Caco-2 (cell line): ENCODE measurements at regions not wholly inside any gene's neighbourhood (a gene's known extent, or its start where the extent isn't known, plus 50 kb on each side); places are given as distances from the start of the nearest gene placed in this dataset.

ENCODE experiments used
- BruUV-seq: library from RNA; stranded (reverse); fragments of 400-500 nt; replicated peaks from 2 replicates; lab custom pipeline; 2021; lab: Mats Ljungman, UMichigan
- CTCF ChIA-PET: fragments of 300-600 bp; sonication (Branson Sonifier 250); formaldehyde crosslinking; loops from one replicate; lab custom pipeline; 2022; ENCODE audit warnings: antibody characterized with exemption; lab: Charles Lee
- POLR2A ChIA-PET: fragments of 300-600 bp; sonication (Branson Sonifier 250); formaldehyde crosslinking; loops from one replicate; lab custom pipeline; 2022; ENCODE audit warnings: antibody characterized with exemption; lab: Charles Lee
- DNase-seq, 2 experiments: peaks; one replicate each; pipeline versions ENCODE4 v3.0.0 to v3.0.0-alpha.2; 2020 to 2022
- H3K27me3 ChIP-seq: replicated peaks from 2 replicates; pipeline ENCODE4 v1.6.0; 2011; ENCODE audit warnings: low read length; ENCODE audit not compliant: control insufficient read depth, insufficient read depth
- H3K36me3 ChIP-seq: 2 replicates; pipeline ENCODE4 v1.5.1; 2011; ENCODE audit warnings: low read length; ENCODE audit not compliant: control insufficient read depth, insufficient read depth
- H3K4me1 ChIP-seq: fragments of 250-450 bp; sonication (Bioruptor Pico); 2 replicates; pipeline ENCODE4 v1.5.1; 2020; ENCODE audit warnings: mild to moderate bottlenecking
- H3K4me3 ChIP-seq: 2 replicates; pipeline ENCODE4 v1.5.1; 2011; ENCODE audit warnings: low read depth, mild to moderate bottlenecking, control low read depth, low read length
- H3K9me3 ChIP-seq: fragments of 250-450 bp; sonication (Bioruptor Pico); 2 replicates; pipeline ENCODE4 v1.5.1; 2020; ENCODE audit warnings: mild to moderate bottlenecking, moderate library complexity
- H3K27ac Mint-ChIP-seq: one replicate; pipeline ENCODE4 v1.8.0; 2022; ENCODE audit warnings: mixed read lengths; ENCODE audit not compliant: unreplicated experiment
- H3K27me3 Mint-ChIP-seq: one replicate; pipeline ENCODE4 v1.8.0; 2022; ENCODE audit warnings: mixed read lengths; ENCODE audit not compliant: insufficient read depth, unreplicated experiment
- H3K36me3 Mint-ChIP-seq: one replicate; pipeline ENCODE4 v1.8.0; 2022; ENCODE audit warnings: mild to moderate bottlenecking, mixed read lengths; ENCODE audit not compliant: insufficient read depth, unreplicated experiment
- H3K4me1 Mint-ChIP-seq: one replicate; pipeline ENCODE4 v1.8.0; 2022; ENCODE audit warnings: low read depth, mixed read lengths; ENCODE audit not compliant: unreplicated experiment
- H3K4me3 Mint-ChIP-seq: one replicate; pipeline ENCODE4 v1.8.0; 2022; ENCODE audit warnings: mild to moderate bottlenecking, moderate library complexity, mixed read lengths; ENCODE audit not compliant: unreplicated experiment
- H3K9me3 Mint-ChIP-seq: one replicate; pipeline ENCODE4 v1.8.0; 2022; ENCODE audit warnings: mixed read lengths; ENCODE audit not compliant: unreplicated experiment
- CTCF ChIP-seq, 2 experiments: fragments of 200-600 bp in 1 of 2; IDR thresholded peaks; 1 replicate in 1 of 2; 2 replicates in 1 of 2; pipeline versions ENCODE4 v1.5.1 to v1.8.0; 2011 to 2022; ENCODE audit warnings: antibody characterized with exemption in 1 of 2, control low read depth in 1 of 2, inconsistent platforms in 1 of 2, low read depth in 1 of 2, low read length in 1 of 2, mild to moderate bottlenecking in 1 of 2, moderate library complexity in 1 of 2; ENCODE audit not compliant: insufficient read depth in 1 of 2, severe bottlenecking in 1 of 2, unreplicated experiment in 1 of 2
- intact Hi-C: fragments of 100-400 bp; cut with micrococcal nuclease; formaldehyde crosslinking; loops from one replicate; pipeline ENCODE4 v1.10.0; 2022; ENCODE audit not compliant: unreplicated experiment

DNA sequence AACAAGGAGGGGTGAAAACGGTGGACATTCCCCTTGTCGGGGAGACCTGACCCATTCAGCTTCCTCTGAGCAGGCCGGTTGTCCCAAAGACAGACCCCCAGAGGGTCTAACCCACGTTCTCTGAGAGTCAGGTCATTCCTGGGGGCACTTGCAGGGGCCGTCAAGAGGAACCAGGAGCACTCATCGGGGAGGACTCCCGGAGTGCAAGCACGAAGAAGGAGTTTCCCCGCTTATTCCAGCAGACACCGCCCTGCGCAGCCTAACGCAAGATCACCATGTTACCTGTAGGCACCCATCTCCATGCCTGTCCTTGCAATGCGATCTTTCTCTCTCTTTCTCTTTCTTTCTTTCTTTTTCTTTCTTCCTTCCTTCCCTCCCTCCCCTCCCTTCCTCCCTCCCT is 154.2 kb downstream of the SHOX start:
- Mint-ChIP-seq H3K9me3 (peaks cover 28% of the 10 kb centered on the region), H3K36me3 (no peaks in the 10 kb centered on the region), H3K27ac (no peak overlapping the region), H3K27me3 (no peaks in the 10 kb centered on the region), H3K4me1 (no peaks in the 10 kb centered on the region), H3K4me3 (no peak overlapping the region)
- Histone ChIP-seq H3K4me1 (no peaks in the 10 kb centered on the region), H3K36me3 (no peaks in the 10 kb centered on the region), H3K27me3 (no peaks in the 10 kb centered on the region), H3K4me3 (no peak overlapping the region), H3K9me3 (no peaks in the 10 kb centered on the region)
- ChIA-PET CTCF (no interaction called here), POLR2A (no interaction called here)
- TF ChIP-seq CTCF (IDR thresholded peaks at IDR 0.05; ENCODE audit: insufficient read depth in 1 of 2, low read depth in 1 of 2, low read length in 1 of 2, severe bottlenecking in 1 of 2, unreplicated experiment in 1 of 2), result no peak
- intact Hi-C loops, result no loop called here
- no peak for DNase-seq
- BruUV-seq, result no TSS peak

GRCh38 chrX:781224-782204 is 150.9 kb downstream of the SHOX start:
- Histone ChIP-seq H3K4me1 (no peaks in the 10 kb centered on the region; the same call in 1 of the 2 replicates), H3K27me3 (no peaks in the 10 kb centered on the region), H3K9me3 (no peaks in the 10 kb centered on the region), H3K36me3 (no peaks in the 10 kb centered on the region), H3K4me3 (no peak overlapping the region)
- Mint-ChIP-seq H3K27me3 (no peaks in the 10 kb centered on the region), H3K27ac (no peak overlapping the region), H3K4me3 (no peak overlapping the region), H3K4me1 (no peaks in the 10 kb centered on the region), H3K9me3 (peaks cover 43% of the 10 kb centered on the region), H3K36me3 (no peaks in the 10 kb centered on the region)
- BruUV-seq, result no TSS peak
- intact Hi-C loops, result no loop called here
- ChIA-PET POLR2A (no interaction called here), CTCF (no interaction called here)
- DNase-seq, result no peak
- no peak for TF ChIP-seq CTCF (IDR thresholded peaks at IDR 0.05; ENCODE audit: insufficient read depth in 1 of 2, low read depth in 1 of 2, low read length in 1 of 2, severe bottlenecking in 1 of 2, unreplicated experiment in 1 of 2)

DNA sequence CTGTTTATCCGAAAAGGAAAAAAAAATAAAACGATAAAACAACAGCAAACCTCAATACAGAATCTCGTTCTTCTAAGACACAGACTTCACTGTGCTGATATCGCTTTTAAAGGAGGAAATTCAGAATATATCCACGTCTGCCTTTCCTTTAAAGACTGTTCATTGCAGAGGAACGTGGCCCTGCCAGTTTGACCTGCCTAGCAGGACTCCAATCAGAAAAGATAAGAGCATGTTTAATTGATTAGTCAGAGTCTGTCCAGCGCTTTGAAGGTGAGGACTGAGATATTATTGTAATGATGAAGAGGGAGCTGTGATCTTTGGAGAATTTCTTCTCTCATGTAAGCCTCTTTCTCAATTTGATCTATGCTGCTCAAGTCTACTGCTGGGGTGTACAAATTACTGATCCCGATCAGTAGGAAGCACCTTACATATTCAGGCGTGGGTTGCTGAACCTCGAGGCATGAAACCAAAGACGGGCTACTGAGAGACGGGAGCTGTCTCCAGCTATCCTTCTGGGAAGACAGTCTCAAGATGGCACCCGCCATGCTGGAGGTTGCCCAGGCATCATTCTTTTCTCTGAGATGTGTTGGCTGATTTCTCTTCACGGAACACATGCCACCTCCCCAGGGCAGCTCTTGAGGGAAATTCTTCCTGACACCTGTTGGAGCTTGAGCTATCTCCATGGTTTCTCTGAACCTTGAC is 146.1 kb downstream of the SHOX start:
- no peak overlapping the region for H3K4me3 ChIP-seq
- H3K9me3 ChIP-seq, result 0 out of 2 replicates have a peak, but pooled peaks cover 2% of the 10 kb centered on the region
- intact Hi-C loops, result no loop called here
- Mint-ChIP-seq H3K27me3 (no peaks in the 10 kb centered on the region), H3K4me1 (no peaks in the 10 kb centered on the region), H3K9me3 (peaks cover 54% of the 10 kb centered on the region), H3K4me3 (no peak overlapping the region), H3K36me3 (no peaks in the 10 kb centered on the region), H3K27ac (no peak overlapping the region)
- POLR2A ChIA-PET, result no interaction called here
- CTCF ChIA-PET, result no interaction called here
- no peak for DNase-seq
- no peaks in the 10 kb centered on the region for H3K27me3 ChIP-seq
- TF ChIP-seq CTCF (IDR thresholded peaks at IDR 0.05; ENCODE audit: insufficient read depth in 1 of 2, low read depth in 1 of 2, low read length in 1 of 2, severe bottlenecking in 1 of 2, unreplicated experiment in 1 of 2), result no peak
- BruUV-seq, result no TSS peak
- H3K36me3 ChIP-seq, result no peaks in the 10 kb centered on the region
- H3K4me1 ChIP-seq, result no peaks in the 10 kb centered on the region; the same call in 1 of the 2 replicates
